Liver (tissue), 8 donors: ENCODE measurements at regions not wholly inside any gene's neighbourhood (a gene's known extent, or its start where the extent isn't known, plus 50 kb on each side); places are given as distances from the start of the nearest gene placed in this dataset.

ENCODE experiments used
- DNase-seq: peaks from one replicate; pipeline ENCODE4 v3.0.0-alpha.2; 2017; ENCODE audit warnings: low spot score
- H3K27ac ChIP-seq, 2 donors: one replicate each; pipeline ENCODE4 v1.7.0; 2013; ENCODE audit warnings: inconsistent platforms in 2 of 2, low read length in 2 of 2, control low read depth in 1 of 2, low read depth in 1 of 2, mild to moderate bottlenecking in 1 of 2
- H3K27me3 ChIP-seq, 4 donors: one replicate each; pipeline versions ENCODE4 v1.6.1 to v1.7.0; 2013; ENCODE audit warnings: low read length in 3 of 4, inconsistent platforms in 1 of 4, mild to moderate bottlenecking in 1 of 4, moderate library complexity in 1 of 4; ENCODE audit not compliant: control insufficient read depth in 4 of 4, insufficient read depth in 4 of 4
- H3K36me3 ChIP-seq, 4 donors: one replicate each; pipeline versions ENCODE4 v1.6.1 to v1.7.0; 2013; ENCODE audit warnings: low read length in 3 of 4, mild to moderate bottlenecking in 3 of 4, low read depth in 1 of 4, moderate library complexity in 1 of 4; ENCODE audit not compliant: control insufficient read depth in 4 of 4, insufficient read depth in 3 of 4
- H3K4me1 ChIP-seq, 4 donors: one replicate each; pipeline versions ENCODE4 v1.6.1 to v1.7.0; 2013; ENCODE audit warnings: low read length in 3 of 4, mild to moderate bottlenecking in 3 of 4, moderate library complexity in 1 of 4; ENCODE audit not compliant: control insufficient read depth in 4 of 4, insufficient read depth in 4 of 4
- H3K4me3 ChIP-seq, 3 donors: one replicate each; pipeline versions ENCODE4 v1.6.1 to v1.7.0; 2013; ENCODE audit warnings: low read length in 3 of 3, control low read depth in 1 of 3, low read depth in 1 of 3, mild to moderate bottlenecking in 1 of 3
- H3K9ac ChIP-seq, 2 donors: one replicate each; pipeline ENCODE4 v1.7.0; 2013; ENCODE audit warnings: low read length in 2 of 2, mild to moderate bottlenecking in 2 of 2, moderate library complexity in 2 of 2, control low read depth in 1 of 2, low read depth in 1 of 2
- H3K9me3 ChIP-seq, 4 donors: one replicate each; pipeline versions ENCODE4 v1.6.1 to v1.7.0; 2013; ENCODE audit warnings: low read length in 3 of 4; ENCODE audit not compliant: control insufficient read depth in 4 of 4
- EGR1 ChIP-seq, 2 donors: IDR thresholded peaks; 2 replicates each; pipeline ENCODE4 v1.6.1; 2016 to 2018; ENCODE audit warnings: antibody characterized with exemption in 2 of 2, low read depth in 2 of 2
- FOXA1 ChIP-seq: IDR thresholded peaks from 2 replicates; pipeline ENCODE4 v1.6.1; 2016; ENCODE audit warnings: antibody characterized with exemption
- FOXA2 ChIP-seq: IDR thresholded peaks from 2 replicates; pipeline ENCODE4 v1.6.1; 2016; ENCODE audit warnings: antibody characterized with exemption
- GABPA ChIP-seq, 2 donors: IDR thresholded peaks in 1 of 2; conservative IDR thresholded peaks in 1 of 2; 2 replicates each; pipeline ENCODE4 v1.6.1; 2016; ENCODE audit warnings: antibody characterized with exemption in 2 of 2, mild to moderate bottlenecking in 1 of 2, moderate library complexity in 1 of 2
- HNF4A ChIP-seq, 2 donors: conservative IDR thresholded peaks; 2 replicates each; pipeline ENCODE4 v1.6.1; 2016; ENCODE audit warnings: antibody characterized with exemption in 2 of 2, mild to moderate bottlenecking in 2 of 2
- HNF4G ChIP-seq: IDR thresholded peaks from 2 replicates; pipeline ENCODE4 v1.6.1; 2016; ENCODE audit warnings: antibody characterized with exemption
- JUND ChIP-seq, 2 donors: IDR thresholded peaks; 2 replicates each; pipeline ENCODE4 v1.6.1; 2016; ENCODE audit warnings: antibody characterized with exemption in 2 of 2
- MAX ChIP-seq: IDR thresholded peaks from 2 replicates; pipeline ENCODE4 v1.6.1; 2016; ENCODE audit warnings: antibody characterized with exemption
- NR2F2 ChIP-seq: IDR thresholded peaks from 2 replicates; pipeline ENCODE4 v1.6.1; 2016; ENCODE audit warnings: antibody characterized with exemption
- RAD21 ChIP-seq, 2 donors: IDR thresholded peaks; 2 replicates each; pipeline ENCODE4 v1.6.1; 2016; ENCODE audit warnings: antibody characterized with exemption in 2 of 2, mild to moderate bottlenecking in 2 of 2
- RXRA ChIP-seq, 2 donors: IDR thresholded peaks; 2 replicates each; pipeline ENCODE4 v1.6.1; 2017 to 2018; ENCODE audit warnings: antibody characterized with exemption in 2 of 2, mild to moderate bottlenecking in 1 of 2
- SP1 ChIP-seq: IDR thresholded peaks from 2 replicates; pipeline ENCODE4 v1.6.1; 2018; ENCODE audit warnings: antibody characterized with exemption, mild to moderate bottlenecking
- TAF1 ChIP-seq: conservative IDR thresholded peaks from 2 replicates; pipeline ENCODE4 v1.6.1; 2016; ENCODE audit warnings: antibody characterized with exemption, mild to moderate bottlenecking
- YY1 ChIP-seq: IDR thresholded peaks from 2 replicates; pipeline ENCODE4 v1.6.1; 2016; ENCODE audit warnings: antibody characterized with exemption, mild to moderate bottlenecking
- ZBTB33 ChIP-seq: IDR thresholded peaks from 2 replicates; pipeline ENCODE4 v1.6.1; 2016; ENCODE audit warnings: antibody characterized with exemption
- WGBS: extraction: QIAGEN DNeasy Blood & Tissue Kit; methylation state at CpG from one replicate; pipeline ENCODE4 v1.1.7; 2013; 5-methylcytosine and 5-hydroxymethylcytosine counted together
- TF ChIP-seq, protein P1 (sequence below): IDR thresholded peaks from 2 replicates; pipeline ENCODE4 v1.6.1; 2016; ENCODE audit warnings: antibody characterized with exemption, mild to moderate bottlenecking
- TF ChIP-seq, protein P2 (sequence below): fragments of 150-350 bp; IDR thresholded peaks from 2 replicates; pipeline ENCODE4 v1.5.1; 2017; ENCODE audit warnings: improper control_type of control experiment, low read depth, low read length; ENCODE audit not compliant: missing input control
- TF ChIP-seq, protein P3 (sequence below): IDR thresholded peaks from 2 replicates; pipeline ENCODE4 v1.6.1; 2016; ENCODE audit warnings: antibody characterized with exemption
- donor health status: healthy.
- donor health status: healthy.
- donor health status: healthy.
- donor health status: healthy.
- donor health status: healthy.

- no peak overlapping the region for H3K4me3 ChIP-seq
- no peak for DNase-seq
- H3K4me1 ChIP-seq = no peaks in the 10 kb centered on the region
- H3K9ac ChIP-seq = no peak overlapping the region
- no peak overlapping the region for H3K27ac ChIP-seq
- 89% methylated on average over 1 of the region's 1 CpG for WGBS
- H3K36me3 ChIP-seq = no peaks in the 10 kb centered on the region
- no peaks in the 10 kb centered on the region for H3K27me3 ChIP-seq
- no peak for TF ChIP-seq ZBTB33
- no peak for TF ChIP-seq MAX
- TF ChIP-seq, protein P1, sequence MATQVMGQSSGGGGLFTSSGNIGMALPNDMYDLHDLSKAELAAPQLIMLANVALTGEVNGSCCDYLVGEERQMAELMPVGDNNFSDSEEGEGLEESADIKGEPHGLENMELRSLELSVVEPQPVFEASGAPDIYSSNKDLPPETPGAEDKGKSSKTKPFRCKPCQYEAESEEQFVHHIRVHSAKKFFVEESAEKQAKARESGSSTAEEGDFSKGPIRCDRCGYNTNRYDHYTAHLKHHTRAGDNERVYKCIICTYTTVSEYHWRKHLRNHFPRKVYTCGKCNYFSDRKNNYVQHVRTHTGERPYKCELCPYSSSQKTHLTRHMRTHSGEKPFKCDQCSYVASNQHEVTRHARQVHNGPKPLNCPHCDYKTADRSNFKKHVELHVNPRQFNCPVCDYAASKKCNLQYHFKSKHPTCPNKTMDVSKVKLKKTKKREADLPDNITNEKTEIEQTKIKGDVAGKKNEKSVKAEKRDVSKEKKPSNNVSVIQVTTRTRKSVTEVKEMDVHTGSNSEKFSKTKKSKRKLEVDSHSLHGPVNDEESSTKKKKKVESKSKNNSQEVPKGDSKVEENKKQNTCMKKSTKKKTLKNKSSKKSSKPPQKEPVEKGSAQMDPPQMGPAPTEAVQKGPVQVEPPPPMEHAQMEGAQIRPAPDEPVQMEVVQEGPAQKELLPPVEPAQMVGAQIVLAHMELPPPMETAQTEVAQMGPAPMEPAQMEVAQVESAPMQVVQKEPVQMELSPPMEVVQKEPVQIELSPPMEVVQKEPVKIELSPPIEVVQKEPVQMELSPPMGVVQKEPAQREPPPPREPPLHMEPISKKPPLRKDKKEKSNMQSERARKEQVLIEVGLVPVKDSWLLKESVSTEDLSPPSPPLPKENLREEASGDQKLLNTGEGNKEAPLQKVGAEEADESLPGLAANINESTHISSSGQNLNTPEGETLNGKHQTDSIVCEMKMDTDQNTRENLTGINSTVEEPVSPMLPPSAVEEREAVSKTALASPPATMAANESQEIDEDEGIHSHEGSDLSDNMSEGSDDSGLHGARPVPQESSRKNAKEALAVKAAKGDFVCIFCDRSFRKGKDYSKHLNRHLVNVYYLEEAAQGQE = no peak
- no peak for TF ChIP-seq EGR1 (IDR thresholded peaks at IDR 0.05; ENCODE audit: low read depth in 2 of 2)
- no peak for TF ChIP-seq JUND (IDR thresholded peaks at IDR 0.05)
- no peak for TF ChIP-seq HNF4G
- TF ChIP-seq, protein P2, sequence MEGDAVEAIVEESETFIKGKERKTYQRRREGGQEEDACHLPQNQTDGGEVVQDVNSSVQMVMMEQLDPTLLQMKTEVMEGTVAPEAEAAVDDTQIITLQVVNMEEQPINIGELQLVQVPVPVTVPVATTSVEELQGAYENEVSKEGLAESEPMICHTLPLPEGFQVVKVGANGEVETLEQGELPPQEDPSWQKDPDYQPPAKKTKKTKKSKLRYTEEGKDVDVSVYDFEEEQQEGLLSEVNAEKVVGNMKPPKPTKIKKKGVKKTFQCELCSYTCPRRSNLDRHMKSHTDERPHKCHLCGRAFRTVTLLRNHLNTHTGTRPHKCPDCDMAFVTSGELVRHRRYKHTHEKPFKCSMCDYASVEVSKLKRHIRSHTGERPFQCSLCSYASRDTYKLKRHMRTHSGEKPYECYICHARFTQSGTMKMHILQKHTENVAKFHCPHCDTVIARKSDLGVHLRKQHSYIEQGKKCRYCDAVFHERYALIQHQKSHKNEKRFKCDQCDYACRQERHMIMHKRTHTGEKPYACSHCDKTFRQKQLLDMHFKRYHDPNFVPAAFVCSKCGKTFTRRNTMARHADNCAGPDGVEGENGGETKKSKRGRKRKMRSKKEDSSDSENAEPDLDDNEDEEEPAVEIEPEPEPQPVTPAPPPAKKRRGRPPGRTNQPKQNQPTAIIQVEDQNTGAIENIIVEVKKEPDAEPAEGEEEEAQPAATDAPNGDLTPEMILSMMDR = no peak
- TF ChIP-seq NR2F2 = no peak
- no peak for TF ChIP-seq SP1
- no peak for TF ChIP-seq RXRA (IDR thresholded peaks at IDR 0.05)
- no peaks in the 10 kb centered on the region for H3K9me3 ChIP-seq
Observed at GRCh38 chr6:114739656-114740055, 396.8 kb upstream of the HS3ST5 start.

DNA sequence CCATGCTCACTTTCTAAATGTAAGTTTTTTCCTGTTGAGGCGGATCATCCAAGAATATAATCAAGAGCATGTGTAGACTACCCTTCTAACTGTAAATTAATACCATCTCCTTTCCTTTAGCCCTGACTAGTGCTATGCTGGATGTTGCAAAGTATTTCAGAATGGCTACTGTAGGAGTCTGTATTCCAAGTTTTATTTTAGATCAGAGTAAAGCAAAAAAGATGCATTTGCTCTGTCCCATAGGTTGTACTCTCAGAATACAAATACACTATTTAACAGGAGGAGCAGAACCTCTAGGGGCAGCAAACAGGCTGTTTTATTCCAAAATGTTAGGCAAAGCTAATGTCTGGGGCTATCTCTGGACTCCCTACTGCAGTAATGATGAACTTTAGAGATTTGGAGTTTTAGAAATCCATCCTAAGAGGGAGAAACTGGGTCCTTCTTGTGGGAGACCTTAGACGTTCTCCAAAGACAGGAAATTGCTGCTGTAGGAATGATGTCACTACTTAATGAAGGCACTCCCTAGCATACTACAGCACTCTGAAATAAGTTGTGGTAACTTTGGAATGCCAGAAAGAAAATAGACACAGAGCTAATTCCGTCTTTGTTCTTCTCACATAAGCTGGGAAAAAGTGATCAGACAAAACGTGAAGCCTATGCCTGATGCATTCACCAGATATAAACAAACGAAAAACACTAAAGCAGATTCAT lies 392.4 kb upstream of the HS3ST5 start:
- H3K27me3 ChIP-seq = no peaks in the 10 kb centered on the region
- H3K9me3 ChIP-seq = no peaks in the 10 kb centered on the region
- no peaks in the 10 kb centered on the region for H3K4me1 ChIP-seq
- H3K4me3 ChIP-seq = no peak overlapping the region
- H3K27ac ChIP-seq = no peak overlapping the region
- no peak overlapping the region for H3K9ac ChIP-seq
- 67% methylated on average over 5 of the region's 5 CpGs for WGBS
- H3K36me3 ChIP-seq = no peaks in the 10 kb centered on the region
- no peak for DNase-seq
- no peak for TF ChIP-seq GABPA (IDR thresholded peaks at IDR 0.05 in 1 of 2, conservative IDR thresholded peaks at IDR 0.05 in 1 of 2)
- TF ChIP-seq YY1 = no peak
- TF ChIP-seq FOXA2 = no peak
- TF ChIP-seq MAX = no peak
- no peak for TF ChIP-seq FOXA1
- TF ChIP-seq HNF4A (conservative IDR thresholded peaks at IDR 0.05) = no peak
- TF ChIP-seq, protein P1 = no peak
- no peak for TF ChIP-seq RAD21 (IDR thresholded peaks at IDR 0.05)
- no peak for TF ChIP-seq NR2F2
- no peak for TF ChIP-seq TAF1
- TF ChIP-seq, protein P2 = no peak
- TF ChIP-seq JUND (IDR thresholded peaks at IDR 0.05) = no peak
- TF ChIP-seq, protein P3, sequence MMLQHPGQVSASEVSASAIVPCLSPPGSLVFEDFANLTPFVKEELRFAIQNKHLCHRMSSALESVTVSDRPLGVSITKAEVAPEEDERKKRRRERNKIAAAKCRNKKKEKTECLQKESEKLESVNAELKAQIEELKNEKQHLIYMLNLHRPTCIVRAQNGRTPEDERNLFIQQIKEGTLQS = no peak
